SK-N-SH (cell line): ENCODE measurements at regions not wholly inside any gene's neighbourhood (a gene's known extent, or its start where the extent isn't known, plus 50 kb on each side); places are given as distances from the start of the nearest gene placed in this dataset.

Experiments
- CTCF ChIA-PET: fragments of 300-600, 350-600 bp; formaldehyde crosslinking; extraction: SDS; loops from one replicate; lab custom pipeline; 2021; lab: Yijun Ruan, JAX
- POLR2A ChIA-PET: fragments of 350-600 bp; sonication (Branson Sonifier 250); formaldehyde crosslinking; extraction: SDS; loops from one replicate; lab custom pipeline; 2020; ENCODE audit warnings: antibody characterized with exemption, inconsistent platforms; lab: Yijun Ruan, JAX
- DNase-seq: peaks from one replicate; pipeline ENCODE4 v3.0.0; 2012
- H2AFZ ChIP-seq: fragments of 200-600 bp; sonication (generic); 2 replicates; pipeline ENCODE4 v1.8.1; 2016; ENCODE audit warnings: antibody characterized with exemption, mild to moderate bottlenecking, low read depth
- H3F3A ChIP-seq: fragments of 200-600 bp; sonication (generic); replicated peaks from 2 replicates; pipeline ENCODE3; 2016; ENCODE audit warnings: antibody characterized with exemption, mild to moderate bottlenecking; ENCODE audit not compliant: insufficient read depth
- H3K27ac ChIP-seq, 2 experiments: fragments of 200-500 bp in 1 of 2; fragments of 200-600 bp in 1 of 2; sonication (Bioruptor generic) in 1 of 2; sonication (generic), shearing (Covaris generic) in 1 of 2; 2 replicates each; pipeline versions ENCODE4 v1.5.1 to v1.6.1; 2014 to 2016; ENCODE audit warnings: low read depth in 2 of 2, inconsistent platforms in 1 of 2, low read length in 1 of 2, mild to moderate bottlenecking in 1 of 2, mixed read lengths in 1 of 2
- H3K27me3 ChIP-seq: fragments of 200-600 bp; sonication (generic), shearing (Covaris generic); 2 replicates; pipeline ENCODE4 v1.6.1; 2016; ENCODE audit warnings: mixed run types; ENCODE audit not compliant: insufficient read depth
- H3K36me3 ChIP-seq, 2 experiments: fragments of 200-500 bp in 1 of 2; fragments of 200-600 bp in 1 of 2; sonication (Bioruptor generic) in 1 of 2; sonication (generic) in 1 of 2; replicated peaks in 1 of 2; 2 replicates each; pipeline versions ENCODE3 to v1.5.1; 2014 to 2016; ENCODE audit warnings: low read length in 1 of 2, mild to moderate bottlenecking in 1 of 2; ENCODE audit not compliant: insufficient read depth in 2 of 2, control insufficient read depth in 1 of 2
- H3K4me1 ChIP-seq, 2 experiments: fragments of 200-500 bp in 1 of 2; fragments of 200-600 bp in 1 of 2; sonication (Bioruptor generic) in 1 of 2; sonication (generic), shearing (Covaris generic) in 1 of 2; 2 replicates each; pipeline versions ENCODE4 v1.5.1 to v1.6.1; 2014 to 2016; ENCODE audit warnings: low read depth in 1 of 2, low read length in 1 of 2, mixed run types in 1 of 2; ENCODE audit not compliant: insufficient read depth in 2 of 2, control insufficient read depth in 1 of 2
- H3K4me2 ChIP-seq: fragments of 200-600 bp; sonication (generic), shearing (Covaris generic); 2 replicates; pipeline ENCODE4 v1.6.1; 2017; ENCODE audit warnings: mixed run types
- H3K4me3 ChIP-seq, 2 experiments: fragments of 200-500 bp in 1 of 2; fragments of 200-600 bp in 1 of 2; sonication (Bioruptor generic) in 1 of 2; sonication (generic), shearing (Covaris generic) in 1 of 2; 2 replicates each; pipeline versions ENCODE4 v1.5.1 to v1.8.1; 2014 to 2016; ENCODE audit warnings: low read depth in 2 of 2, inconsistent platforms in 1 of 2, low read length in 1 of 2, mild to moderate bottlenecking in 1 of 2, mixed read lengths in 1 of 2, moderate library complexity in 1 of 2
- H3K79me2 ChIP-seq: fragments of 200-600 bp; sonication (generic); 2 replicates; pipeline ENCODE4 v1.8.1; 2017; ENCODE audit warnings: mild to moderate bottlenecking; ENCODE audit not compliant: insufficient read depth
- H3K9ac ChIP-seq: fragments of 200-600 bp; sonication (generic); 2 replicates; pipeline ENCODE4 v1.6.1; 2017; ENCODE audit warnings: mixed run types
- H3K9me2 ChIP-seq: fragments of 200-600 bp; sonication (generic); 2 replicates; pipeline ENCODE4 v1.6.1; 2017; ENCODE audit warnings: mixed run types
- H3K9me3 ChIP-seq: fragments of 200-600 bp; sonication (generic); 2 replicates; pipeline ENCODE4 v1.6.1; 2017; ENCODE audit warnings: mixed run types, mild to moderate bottlenecking, moderate library complexity
- H4K20me1 ChIP-seq: fragments of 200-600 bp; sonication (generic); 2 replicates; pipeline ENCODE4 v1.6.1; 2017; ENCODE audit warnings: mild to moderate bottlenecking, mixed run types; ENCODE audit not compliant: insufficient read depth
- EZH2phosphoT487 ChIP-seq: fragments of 200-600 bp; sonication (generic); IDR thresholded peaks from 2 replicates; pipeline ENCODE4 v1.6.1; 2017; ENCODE audit warnings: low read depth, mixed run types, mild to moderate bottlenecking, antibody characterized with exemption, moderate library complexity, borderline replicate concordance
- FOXJ3 ChIP-seq: sonication (generic); formaldehyde crosslinking; IDR thresholded peaks from 2 replicates; pipeline ENCODE4 v1.5.1; 2020; ENCODE audit warnings: mild to moderate bottlenecking, missing genetic modification reagents
- FOXM1 ChIP-seq: IDR thresholded peaks from 2 replicates; pipeline ENCODE4 v1.4.0; 2012; ENCODE audit warnings: low read depth, mild to moderate bottlenecking
- GABPA ChIP-seq: IDR thresholded peaks from 2 replicates; pipeline ENCODE4 v1.4.0; 2012; ENCODE audit warnings: low read depth, mild to moderate bottlenecking
- IRF3 ChIP-seq: fragments of 150-350 bp; IDR thresholded peaks from 2 replicates; pipeline ENCODE4 v1.6.1; 2016; ENCODE audit warnings: mild to moderate bottlenecking, low read depth, low read length
- MXI1 ChIP-seq: IDR thresholded peaks from 2 replicates; pipeline ENCODE4 v1.6.1; 2012; ENCODE audit warnings: mild to moderate bottlenecking, low read depth, low read length, improper control_type of control experiment
- NFIC ChIP-seq: IDR thresholded peaks from 2 replicates; pipeline ENCODE4 v1.4.0; 2012; ENCODE audit warnings: borderline replicate concordance
- NRF1 ChIP-seq: IDR thresholded peaks from 2 replicates; pipeline ENCODE4 v1.6.1; 2012; ENCODE audit warnings: low read depth, mild to moderate bottlenecking, low read length
- PBX3 ChIP-seq: IDR thresholded peaks from 2 replicates; pipeline ENCODE4; 2012
- POLR2AphosphoS5 ChIP-seq: IDR thresholded peaks from 2 replicates; pipeline ENCODE4 v1.6.1; 2012; ENCODE audit warnings: low read depth, low read length
- RAD21 ChIP-seq: IDR thresholded peaks from 2 replicates; pipeline ENCODE4 v1.6.1; 2012; ENCODE audit warnings: mild to moderate bottlenecking, low read length
- REST ChIP-seq: IDR thresholded peaks from 2 replicates; pipeline ENCODE4 v1.6.1; 2012; ENCODE audit warnings: mild to moderate bottlenecking, low read depth, low read length, moderate library complexity
- RXRA ChIP-seq: IDR thresholded peaks from 2 replicates; pipeline ENCODE4 v1.4.0; 2012; ENCODE audit warnings: low read depth, mild to moderate bottlenecking, borderline replicate concordance
- TAF1 ChIP-seq: IDR thresholded peaks from 2 replicates; pipeline ENCODE4 v1.6.1; 2012; ENCODE audit warnings: low read depth, mild to moderate bottlenecking, low read length, moderate library complexity, borderline replicate concordance
- TCF12 ChIP-seq: IDR thresholded peaks from 2 replicates; pipeline ENCODE4 v1.4.0; 2012
- TEAD4 ChIP-seq: IDR thresholded peaks from 2 replicates; pipeline ENCODE4 v1.4.0; 2012; ENCODE audit warnings: mild to moderate bottlenecking, borderline replicate concordance; ENCODE audit not compliant: insufficient read depth
- USF1 ChIP-seq: IDR thresholded peaks from 2 replicates; pipeline ENCODE4 v1.4.0; 2012; ENCODE audit warnings: low read depth, borderline replicate concordance
- USF2 ChIP-seq: fragments of 150-350 bp; IDR thresholded peaks from 2 replicates; pipeline ENCODE4 v1.6.1; 2017; ENCODE audit warnings: antibody characterized with exemption, low read length, low read depth, borderline replicate concordance
- YY1 ChIP-seq: IDR thresholded peaks from 2 replicates; pipeline ENCODE4 v1.4.0; 2012; ENCODE audit warnings: low read depth, mild to moderate bottlenecking
- ZBTB33 ChIP-seq: IDR thresholded peaks from 2 replicates; pipeline ENCODE4 v1.4.0; 2012; ENCODE audit warnings: low read depth, borderline replicate concordance
- WGBS: methylation state at CpG from one replicate; pipeline ENCODE4 v1.1.6; 2017; ENCODE audit warnings: low lambda C conversion rate; 5-methylcytosine and 5-hydroxymethylcytosine counted together

- H3K9me2 ChIP-seq: no peaks in the 10 kb centered on the region
- peak overlapping the region in 1 of 2 experiments; percentile 26; a peak in 1 of 4 replicates for H3K4me3 ChIP-seq
- no peaks in the 10 kb centered on the region for H3K79me2 ChIP-seq
- no peaks in the 10 kb centered on the region for H4K20me1 ChIP-seq
- peak overlapping the region; percentile 73 for H3K4me2 ChIP-seq
- POLR2A ChIA-PET: no interaction called here
- H3K4me1 ChIP-seq: peaks cover 2 to 41% of the 10 kb centered on the region in 2 experiments
- no peaks in the 10 kb centered on the region for H3K36me3 ChIP-seq
- peak overlapping the region; percentile 59 for H3K9ac ChIP-seq
- peaks cover 45% of the 10 kb centered on the region for H3F3A ChIP-seq
- CTCF ChIA-PET: interaction anchor here (0.6 to 1.1 kb wide), 2 partner anchors 24 to 1589 kb away, joined by 3 read pairs; no protein-coding TSS in a partner anchor
- H2AFZ ChIP-seq: 0 out of 2 replicates have a peak overlapping the region, but pooled peaks have one; percentile 22
- 79% methylated on average over 7 of the region's 8 CpGs for WGBS
- TF ChIP-seq RAD21 (no peak), FOXJ3 (CRISPR knock-in tag) (no peak), USF2 (no peak), ZBTB33 (no peak), TEAD4 (no peak), MXI1 (no peak), IRF3 (no peak), PBX3 (no peak), USF1 (no peak), NFIC (no peak), GABPA (no peak), RXRA (no peak), TAF1 (no peak), POLR2AphosphoS5 (no peak), TCF12 (no peak), REST (no peak), YY1 (no peak), NRF1 (no peak), FOXM1 (no peak), EZH2phosphoT487 (no peak)
- H3K9me3 ChIP-seq: no peaks in the 10 kb centered on the region
- H3K27me3 ChIP-seq: no peaks in the 10 kb centered on the region
- peak overlapping the region; percentile 80 to 94 for H3K27ac ChIP-seq
- DNase-seq: no peak
Observed at GRCh38 chr2:234679301-234679740, 182.4 kb upstream of the ARL4C start.
